GM23338 (cell line): ENCODE measurements at regions not wholly inside any gene's neighbourhood (a gene's known extent, or its start where the extent isn't known, plus 50 kb on each side); places are given as distances from the start of the nearest gene placed in this dataset.

ENCODE experiments used
- ATAC-seq: fragments of 200-7000 bp; cut with Tn5 transposase; 3 replicates; pipeline ENCODE4 v1.9.1; 2020
- DNase-seq: peaks from one replicate; pipeline ENCODE4 v3.0.0-alpha.2; 2015; ENCODE audit warnings: low spot score
- H2AFZ ChIP-seq: fragments of 200-600 bp; sonication (generic); 2 replicates; pipeline ENCODE4 v1.8.0; 2016; ENCODE audit warnings: antibody characterized with exemption, mild to moderate bottlenecking, moderate library complexity
- H3F3A ChIP-seq: fragments of 200-600 bp; sonication (generic); replicated peaks from 2 replicates; pipeline ENCODE4 v1.8.0; 2017; ENCODE audit warnings: antibody characterized with exemption, mixed run types, low read depth
- H3K27ac ChIP-seq: fragments of 200-600 bp; sonication (generic); 2 replicates; pipeline ENCODE4 v1.6.1; 2016; ENCODE audit warnings: low read depth
- H3K27me3 ChIP-seq: fragments of 200-600 bp; sonication (generic); 2 replicates; pipeline ENCODE4 v1.8.0; 2016; ENCODE audit warnings: mild to moderate bottlenecking, mixed run types, moderate library complexity; ENCODE audit not compliant: insufficient read depth
- H3K36me3 ChIP-seq: fragments of 200-600 bp; sonication (generic); 2 replicates; pipeline ENCODE4 v1.8.0; 2016; ENCODE audit warnings: mild to moderate bottlenecking; ENCODE audit not compliant: insufficient read depth
- H3K4me1 ChIP-seq: fragments of 200-600 bp; sonication (generic); 2 replicates; pipeline ENCODE4 v1.8.0; 2016; ENCODE audit warnings: mild to moderate bottlenecking, moderate library complexity; ENCODE audit not compliant: insufficient read depth
- H3K4me2 ChIP-seq: fragments of 200-600 bp; sonication (generic); 2 replicates; pipeline ENCODE4 v1.7.1; 2017; ENCODE audit warnings: mixed run types
- H3K4me3 ChIP-seq: fragments of 200-600 bp; sonication (generic); 2 replicates; pipeline ENCODE4 v1.6.1; 2016; ENCODE audit warnings: mixed run types
- H3K79me2 ChIP-seq: fragments of 200-600 bp; sonication (generic); replicated peaks from 2 replicates; pipeline ENCODE4 v1.8.0; 2017; ENCODE audit warnings: mild to moderate bottlenecking; ENCODE audit not compliant: insufficient read depth
- H3K9me2 ChIP-seq: fragments of 200-600 bp; sonication (generic); 2 replicates; pipeline ENCODE4 v1.8.0; 2017; ENCODE audit not compliant: insufficient read depth
- H4K20me1 ChIP-seq: fragments of 200-600 bp; sonication (generic); replicated peaks from 2 replicates; pipeline ENCODE4 v1.8.0; 2017; ENCODE audit warnings: mild to moderate bottlenecking; ENCODE audit not compliant: insufficient read depth
- H3K27ac Mint-ChIP-seq: 2 replicates; pipeline ENCODE4 v1.8.0; 2020; ENCODE audit warnings: inconsistent platforms, mild to moderate bottlenecking, moderate library complexity, mixed read lengths
- H3K27me3 Mint-ChIP-seq: 3 replicates; pipeline ENCODE4 v1.8.0; 2022; ENCODE audit warnings: low read depth, mild to moderate bottlenecking, moderate library complexity, mixed read lengths, inconsistent platforms; ENCODE audit not compliant: insufficient read depth, poor library complexity
- H3K36me3 Mint-ChIP-seq: 3 replicates; pipeline ENCODE4 v1.8.0; 2021; ENCODE audit warnings: low read depth, mild to moderate bottlenecking, inconsistent platforms, moderate library complexity, mixed read lengths
- H3K4me1 Mint-ChIP-seq: 3 replicates; pipeline ENCODE4 v1.8.0; 2020; ENCODE audit warnings: mild to moderate bottlenecking, inconsistent platforms, mixed read lengths
- H3K4me3 Mint-ChIP-seq: 3 replicates; pipeline ENCODE4 v1.8.0; 2021; ENCODE audit warnings: moderate library complexity, mild to moderate bottlenecking, inconsistent platforms, mixed read lengths
- H3K9me3 Mint-ChIP-seq: 3 replicates; pipeline ENCODE4 v1.8.0; 2020; ENCODE audit warnings: moderate library complexity, mild to moderate bottlenecking, inconsistent platforms, mixed read lengths
- CREB1 ChIP-seq: fragments of 250-450 bp; sonication (Bioruptor Pico); IDR thresholded peaks from 2 replicates; pipeline ENCODE4 v1.5.0; 2020; ENCODE audit warnings: low read depth, mild to moderate bottlenecking, moderate library complexity
- CTCF ChIP-seq, 2 experiments: fragments of 200-600 bp in 1 of 2; sonication (generic) in 1 of 2; conservative IDR thresholded peaks; 2 replicates each; pipeline versions ENCODE4 v1.5.1 to v1.6.1; 2016 to 2017; ENCODE audit warnings: antibody characterized with exemption in 2 of 2, low read depth in 2 of 2, mild to moderate bottlenecking in 2 of 2, moderate library complexity in 1 of 2
- ETS1 ChIP-seq: IDR thresholded peaks from 2 replicates; pipeline ENCODE4 v1.6.1; 2016; ENCODE audit warnings: antibody characterized with exemption
- EZH2 ChIP-seq: fragments of 200-600 bp; sonication (generic); IDR thresholded peaks from one replicate; pipeline ENCODE4 v1.8.0; 2017; ENCODE audit warnings: antibody characterized with exemption, mild to moderate bottlenecking, low read depth; ENCODE audit not compliant: unreplicated experiment
- EZH2phosphoT487 ChIP-seq: fragments of 200-600 bp; sonication (generic); IDR thresholded peaks from one replicate; pipeline ENCODE4 v1.8.1; 2018; ENCODE audit warnings: antibody characterized with exemption; ENCODE audit not compliant: unreplicated experiment
- JUNB ChIP-seq: IDR thresholded peaks from one replicate; pipeline ENCODE4 v1.6.1; 2016; ENCODE audit warnings: antibody characterized with exemption; ENCODE audit not compliant: unreplicated experiment
- NANOG ChIP-seq: IDR thresholded peaks from 2 replicates; pipeline ENCODE4 v1.6.1; 2016; ENCODE audit warnings: antibody characterized with exemption, borderline replicate concordance
- REST ChIP-seq: IDR thresholded peaks from one replicate; pipeline ENCODE4 v1.6.1; 2018; ENCODE audit warnings: antibody characterized with exemption; ENCODE audit not compliant: unreplicated experiment
- STAT1 ChIP-seq: IDR thresholded peaks from one replicate; pipeline ENCODE4 v1.6.1; 2016; ENCODE audit warnings: antibody characterized with exemption; ENCODE audit not compliant: unreplicated experiment
- ZNF331 ChIP-seq: fragments of 250-450 bp; sonication (Bioruptor Pico); IDR thresholded peaks from 2 replicates; pipeline ENCODE4 v1.5.0; 2020; ENCODE audit warnings: low read depth, mild to moderate bottlenecking, moderate library complexity

- DNase-seq (no peak), ATAC-seq (no peak)
- Mint-ChIP-seq H3K4me3 (no peak overlapping the region), H3K27me3 (no peaks in the 10 kb centered on the region), H3K36me3 (peaks cover 3% of the 10 kb centered on the region; the same call in 2 of the 3 replicates), H3K9me3 (peaks cover 12% of the 10 kb centered on the region; the same call in 1 of the 3 replicates), H3K27ac (no peak overlapping the region), H3K4me1 (peaks cover 6% of the 10 kb centered on the region)
- H3K27me3 ChIP-seq = no peaks in the 10 kb centered on the region
- no peaks in the 10 kb centered on the region for H4K20me1 ChIP-seq
- no peaks in the 10 kb centered on the region for H3K4me1 ChIP-seq
- TF ChIP-seq EZH2 (no peak), ETS1 (no peak), JUNB (no peak), REST (no peak), ZNF331 (CRISPR knock-in tag) (no peak), CTCF (conservative IDR thresholded peaks at IDR 0.05; ENCODE audit: low read depth in 2 of 2) (no peak), STAT1 (no peak), NANOG (no peak), CREB1 (CRISPR knock-in tag) (no peak)
- H2AFZ ChIP-seq = no peak overlapping the region
- H3K9me2 ChIP-seq = no peaks in the 10 kb centered on the region
- H3K4me3 ChIP-seq = no peak overlapping the region
- no peaks in the 10 kb centered on the region for H3K36me3 ChIP-seq
- no peak overlapping the region for H3K4me2 ChIP-seq
- no peaks in the 10 kb centered on the region for H3F3A ChIP-seq
- H3K27ac ChIP-seq = no peak overlapping the region
- no peaks in the 10 kb centered on the region for H3K79me2 ChIP-seq
Observed at GRCh38 chr10:35895331-35895730, 253.2 kb upstream of the FZD8 start.

- Histone ChIP-seq H3K27me3 (no peaks in the 10 kb centered on the region), H3F3A (no peaks in the 10 kb centered on the region), H2AFZ (no peak overlapping the region), H3K4me1 (no peaks in the 10 kb centered on the region), H3K27ac (no peak overlapping the region), H3K4me2 (no peak overlapping the region), H4K20me1 (no peaks in the 10 kb centered on the region), H3K79me2 (no peaks in the 10 kb centered on the region), H3K4me3 (no peak overlapping the region), H3K36me3 (no peaks in the 10 kb centered on the region; the same call in 1 of the 2 replicates), H3K9me2 (no peaks in the 10 kb centered on the region)
- no peak for DNase-seq
- no peak for TF ChIP-seq ETS1
- no peak for TF ChIP-seq STAT1
- TF ChIP-seq EZH2phosphoT487 = no peak
- no peak for TF ChIP-seq EZH2
- H3K4me3 Mint-ChIP-seq = no peak overlapping the region
- peaks cover 9% of the 10 kb centered on the region; the same call in 2 of the 3 replicates for H3K36me3 Mint-ChIP-seq
- ATAC-seq = no peak
- peaks cover 28% of the 10 kb centered on the region for H3K9me3 Mint-ChIP-seq
- H3K27me3 Mint-ChIP-seq = peaks cover 2% of the 10 kb centered on the region
- H3K27ac Mint-ChIP-seq = no peak overlapping the region
- no peaks in the 10 kb centered on the region for H3K4me1 Mint-ChIP-seq
Observed at GRCh38 chr10:35892526-35892925, 250.4 kb upstream of the FZD8 start.
